A549 (cell line): ENCODE measurements at regions not wholly inside any gene's neighbourhood (a gene's known extent, or its start where the extent isn't known, plus 50 kb on each side); places are given as distances from the start of the nearest gene placed in this dataset.

Source experiments
- ATAC-seq, 2 experiments: fragments of 200-7000 bp in 1 of 2; fragments of >200 bp in 1 of 2; cut with Nextera tagmentation in 1 of 2; cut with Tn5 transposase in 1 of 2; 3 replicates each; pipeline versions ENCODE4 v1.8.0 to v1.9.1; 2018 to 2020; ENCODE audit warnings: mild to moderate bottlenecking in 1 of 2, moderate library complexity in 1 of 2
- CTCF ChIA-PET: fragments of 300-600 bp; sonication (Branson Sonifier 250); formaldehyde crosslinking; extraction: SDS; loops from one replicate; lab custom pipeline; 2021; ENCODE audit warnings: antibody characterized with exemption, inconsistent platforms; lab: Yijun Ruan, JAX
- POLR2A ChIA-PET: fragments of 350-600 bp; formaldehyde crosslinking; extraction: SDS; loops from one replicate; lab custom pipeline; 2021; ENCODE audit warnings: antibody characterized with exemption, inconsistent platforms; lab: Yijun Ruan, JAX
- DNase-seq, 2 experiments: peaks; one replicate each; pipeline versions ENCODE4 v3.0.0 to v3.0.0-alpha.2; 2011 to 2016; ENCODE audit warnings: low read depth in 1 of 2, low spot score in 1 of 2
- FAIRE-seq: peaks from 2 replicates; lab custom pipeline; 2011; peaks lifted over from hg19 to GRCh38; lab: Jason Lieb, UNC
- H3K27ac ChIP-seq, 2 experiments: fragments of >200 bp; sonication (Bioruptor Twin); formaldehyde crosslinking; 3 replicates each; pipeline ENCODE4 v1.5.1; 2016 to 2017
- H3K4me1 ChIP-seq: fragments of >200 bp; sonication (Bioruptor Twin); formaldehyde crosslinking; 3 replicates; pipeline ENCODE4 v1.6.1; 2016
- H3K4me2 ChIP-seq: fragments of >200 bp; sonication (Bioruptor Twin); formaldehyde crosslinking; 3 replicates; pipeline ENCODE4 v1.6.1; 2016
- H3K4me3 ChIP-seq: fragments of >200 bp; sonication (Bioruptor Twin); formaldehyde crosslinking; 3 replicates; pipeline ENCODE4 v1.5.1; 2016
- H3K9me3 ChIP-seq: fragments of >200 bp; sonication (Bioruptor Twin); formaldehyde crosslinking; 3 replicates; pipeline ENCODE4 v1.6.1; 2016
- BHLHE40 ChIP-seq: IDR thresholded peaks from 2 replicates; pipeline ENCODE4 v1.6.1; 2012; ENCODE audit warnings: low read depth, low read length, inconsistent platforms
- CBX2 ChIP-seq: fragments of 200-600 bp; sonication (generic); IDR thresholded peaks from 2 replicates; pipeline ENCODE4 v1.6.1; 2016; ENCODE audit warnings: low read depth, mild to moderate bottlenecking, borderline replicate concordance
- EHMT2 ChIP-seq: fragments of 200-600 bp; sonication (generic); IDR thresholded peaks from 2 replicates; pipeline ENCODE4 v1.6.1; 2016; ENCODE audit warnings: antibody characterized with exemption, low read depth, mild to moderate bottlenecking, moderate library complexity
- ESRRA ChIP-seq: fragments of 150-350 bp; IDR thresholded peaks from 2 replicates; pipeline ENCODE4 v1.6.1; 2014; ENCODE audit warnings: mild to moderate bottlenecking, low read length, borderline replicate concordance
- FOSB ChIP-seq: fragments of 250-450 bp; sonication (Bioruptor Pico); IDR thresholded peaks from 2 replicates; pipeline ENCODE4 v1.5.0; 2020; ENCODE audit warnings: mild to moderate bottlenecking, moderate library complexity
- FOXS1 ChIP-seq: fragments of 250-450 bp; sonication (Bioruptor Pico); IDR thresholded peaks from 2 replicates; pipeline ENCODE4 v1.5.0; 2020; ENCODE audit warnings: mild to moderate bottlenecking, moderate library complexity
- GATA3 ChIP-seq: IDR thresholded peaks from 2 replicates; pipeline ENCODE4 v1.6.1; 2012; ENCODE audit warnings: borderline replicate concordance
- HES2 ChIP-seq: fragments of >200 bp; sonication (Bioruptor Twin); formaldehyde crosslinking; IDR thresholded peaks from 2 replicates; pipeline ENCODE4 v1.6.1; 2016
- HOXA7 ChIP-seq: fragments of 250-450 bp; sonication (Bioruptor Pico); IDR thresholded peaks from 2 replicates; pipeline ENCODE4 v1.5.0; 2020; ENCODE audit warnings: mild to moderate bottlenecking, moderate library complexity
- KDM1A ChIP-seq: fragments of 200-600 bp; sonication (generic); IDR thresholded peaks from 2 replicates; pipeline ENCODE4 v1.6.1; 2016; ENCODE audit warnings: low read depth, mild to moderate bottlenecking
- MAX ChIP-seq: IDR thresholded peaks from 2 replicates; pipeline ENCODE4 v1.6.1; 2012
- MAZ ChIP-seq: fragments of 150-350 bp; IDR thresholded peaks from 2 replicates; pipeline ENCODE4 v1.6.1; 2014; ENCODE audit warnings: antibody characterized with exemption, low read depth, low read length, borderline replicate concordance
- MYC ChIP-seq: IDR thresholded peaks from 2 replicates; pipeline ENCODE4 v1.6.1; 2012; ENCODE audit warnings: mild to moderate bottlenecking, inconsistent platforms, low read length, improper control_type of control experiment, borderline replicate concordance
- NFE2L2 ChIP-seq: fragments of 150-350 bp; conservative IDR thresholded peaks from 2 replicates; pipeline ENCODE4 v1.6.1; 2014; ENCODE audit warnings: low read length
- NR3C1 ChIP-seq: fragments of >200 bp; sonication (Bioruptor Twin); formaldehyde crosslinking; IDR thresholded peaks from 3 replicates; pipeline ENCODE4 v1.6.1; 2017
- PHF8 ChIP-seq: fragments of 200-600 bp; sonication (generic); IDR thresholded peaks from 2 replicates; pipeline ENCODE4 v1.6.1; 2016; ENCODE audit warnings: low read depth, mild to moderate bottlenecking, antibody characterized with exemption, moderate library complexity, borderline replicate concordance
- RAD21 ChIP-seq, 2 experiments: fragments of >200 bp in 1 of 2; sonication (Bioruptor Twin) in 1 of 2; formaldehyde crosslinking in 1 of 2; IDR thresholded peaks in 1 of 2; conservative IDR thresholded peaks in 1 of 2; 2 replicates in 1 of 2; 3 replicates in 1 of 2; pipeline ENCODE4 v1.6.1; 2012 to 2018; ENCODE audit warnings: inconsistent platforms in 1 of 2
- RARB ChIP-seq: fragments of 250-450 bp; sonication (Bioruptor Pico); IDR thresholded peaks from 2 replicates; pipeline ENCODE4 v1.8.0; 2021; ENCODE audit warnings: mild to moderate bottlenecking, moderate library complexity
- REST ChIP-seq: fragments of 200-600 bp; sonication (generic); IDR thresholded peaks from 2 replicates; pipeline ENCODE4 v1.6.1; 2016; ENCODE audit warnings: antibody characterized with exemption, mild to moderate bottlenecking, moderate library complexity
- RFX5 ChIP-seq: fragments of 450-650 bp; IDR thresholded peaks from 2 replicates; pipeline ENCODE4 v1.7.1; 2014; ENCODE audit warnings: antibody characterized with exemption, mild to moderate bottlenecking, moderate library complexity
- RNF2 ChIP-seq: fragments of 200-600 bp; sonication (generic); IDR thresholded peaks from 2 replicates; pipeline ENCODE4 v1.6.1; 2016; ENCODE audit warnings: low read depth, mild to moderate bottlenecking, antibody characterized with exemption, moderate library complexity, borderline replicate concordance
- TP53 ChIP-seq: fragments of 250-450 bp; sonication (Bioruptor Pico); IDR thresholded peaks from 2 replicates; pipeline ENCODE4 v1.5.0; 2021; ENCODE audit warnings: mild to moderate bottlenecking, moderate library complexity
- ZFP36 ChIP-seq: fragments of 450-650 bp; IDR thresholded peaks from 2 replicates; pipeline ENCODE4 v1.6.1; 2014; ENCODE audit warnings: borderline replicate concordance; ENCODE audit not compliant: partially characterized antibody
- whole genome bisulfite sequencing: methylation state at CpG from one replicate; pipeline ENCODE4 v1.1.6; 2017; ENCODE audit errors: missing lambda C conversion rate; 5-methylcytosine and 5-hydroxymethylcytosine counted together
- TF ChIP-seq, protein P1 (sequence below): fragments of 250-450 bp; sonication (Bioruptor Pico); IDR thresholded peaks from 2 replicates; pipeline ENCODE4 v1.5.0; 2020; ENCODE audit warnings: low read depth, mild to moderate bottlenecking, moderate library complexity
- TF ChIP-seq, protein P2 (sequence below): fragments of >200 bp; sonication (Bioruptor Twin); formaldehyde crosslinking; IDR thresholded peaks from 3 replicates; pipeline ENCODE4 v1.5.1; 2016

DNA sequence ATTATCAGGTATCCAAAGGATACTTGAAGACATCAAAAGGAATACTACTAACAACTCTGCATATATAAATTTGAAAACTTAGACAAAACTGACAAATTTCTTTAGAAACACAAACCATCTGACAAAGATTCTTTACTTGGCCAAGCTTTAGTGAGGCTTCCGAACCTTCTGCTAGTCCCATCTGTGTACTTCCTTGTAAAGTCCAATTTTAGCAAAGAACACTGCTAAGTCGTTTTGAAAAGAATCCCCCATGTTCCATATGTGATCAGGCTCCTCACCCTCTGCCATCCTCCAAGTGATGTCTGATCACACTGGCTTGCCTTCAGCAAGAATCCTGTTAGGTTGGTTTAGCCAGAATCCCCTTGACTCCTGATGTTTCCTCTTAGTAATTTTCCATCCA, 150.0 kb upstream of the ACO1 start:
- no peak for DNase-seq
- no peak for FAIRE-seq
- Histone ChIP-seq H3K9me3 (no peaks in the 10 kb centered on the region), H3K4me2 (no peak overlapping the region), H3K4me1 (no peaks in the 10 kb centered on the region), H3K4me3 (no peak overlapping the region)
- no peak for ATAC-seq
- CTCF ChIA-PET: interaction anchor here (0.9 kb wide), 1 partner anchor 17 kb away, joined by 4 read pairs; no protein-coding TSS in a partner anchor
- no peak for TF ChIP-seq MYC
- no peak for TF ChIP-seq TP53 (CRISPR knock-in tag)
- TF ChIP-seq MAX: no peak
- no peak for TF ChIP-seq ESRRA
- TF ChIP-seq BHLHE40: no peak
- TF ChIP-seq EHMT2: no peak
- no peak for TF ChIP-seq REST
- no peak for TF ChIP-seq RNF2
- no peak for TF ChIP-seq RFX5
- no peak for TF ChIP-seq HOXA7
- no peak for TF ChIP-seq FOXS1 (CRISPR knock-in tag)
- no peak for TF ChIP-seq NFE2L2
- no peak for TF ChIP-seq KDM1A
- TF ChIP-seq RAD21 (conservative IDR thresholded peaks at IDR 0.05 in 1 of 2, IDR thresholded peaks at IDR 0.05 in 1 of 2): no peak
- TF ChIP-seq, protein P1, sequence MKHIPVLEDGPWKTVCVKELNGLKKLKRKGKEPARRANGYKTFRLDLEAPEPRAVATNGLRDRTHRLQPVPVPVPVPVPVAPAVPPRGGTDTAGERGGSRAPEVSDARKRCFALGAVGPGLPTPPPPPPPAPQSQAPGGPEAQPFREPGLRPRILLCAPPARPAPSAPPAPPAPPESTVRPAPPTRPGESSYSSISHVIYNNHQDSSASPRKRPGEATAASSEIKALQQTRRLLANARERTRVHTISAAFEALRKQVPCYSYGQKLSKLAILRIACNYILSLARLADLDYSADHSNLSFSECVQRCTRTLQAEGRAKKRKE (CRISPR knock-in tag): no peak
- no peak for TF ChIP-seq MAZ
- TF ChIP-seq GATA3: no peak
- no peak for TF ChIP-seq FOSB (CRISPR knock-in tag)
- TF ChIP-seq ZFP36: no peak
- TF ChIP-seq NR3C1: no peak
- TF ChIP-seq, all 56 proteins: peak for 0
- POLR2A ChIA-PET: no interaction called here
- WGBS: 4% methylated on average over 2 of the region's 2 CpGs
- no peak overlapping the region for H3K27ac ChIP-seq

GRCh38 chr9:32247168-32247567, 137.3 kb upstream of the ACO1 start:
- ATAC-seq: no peak
- no peak for DNase-seq
- Histone ChIP-seq H3K4me3 (no peak overlapping the region), H3K4me1 (no peaks in the 10 kb centered on the region), H3K4me2 (no peak overlapping the region), H3K9me3 (no peaks in the 10 kb centered on the region; the same call in 2 of the 3 replicates), H3K27ac (no peak overlapping the region)
- no peak for FAIRE-seq
- POLR2A ChIA-PET: no interaction called here
- TF ChIP-seq RARB (CRISPR knock-in tag): no peak
- TF ChIP-seq HES2: no peak
- no peak for TF ChIP-seq PHF8
- no peak for TF ChIP-seq CBX2
- TF ChIP-seq, protein P2, sequence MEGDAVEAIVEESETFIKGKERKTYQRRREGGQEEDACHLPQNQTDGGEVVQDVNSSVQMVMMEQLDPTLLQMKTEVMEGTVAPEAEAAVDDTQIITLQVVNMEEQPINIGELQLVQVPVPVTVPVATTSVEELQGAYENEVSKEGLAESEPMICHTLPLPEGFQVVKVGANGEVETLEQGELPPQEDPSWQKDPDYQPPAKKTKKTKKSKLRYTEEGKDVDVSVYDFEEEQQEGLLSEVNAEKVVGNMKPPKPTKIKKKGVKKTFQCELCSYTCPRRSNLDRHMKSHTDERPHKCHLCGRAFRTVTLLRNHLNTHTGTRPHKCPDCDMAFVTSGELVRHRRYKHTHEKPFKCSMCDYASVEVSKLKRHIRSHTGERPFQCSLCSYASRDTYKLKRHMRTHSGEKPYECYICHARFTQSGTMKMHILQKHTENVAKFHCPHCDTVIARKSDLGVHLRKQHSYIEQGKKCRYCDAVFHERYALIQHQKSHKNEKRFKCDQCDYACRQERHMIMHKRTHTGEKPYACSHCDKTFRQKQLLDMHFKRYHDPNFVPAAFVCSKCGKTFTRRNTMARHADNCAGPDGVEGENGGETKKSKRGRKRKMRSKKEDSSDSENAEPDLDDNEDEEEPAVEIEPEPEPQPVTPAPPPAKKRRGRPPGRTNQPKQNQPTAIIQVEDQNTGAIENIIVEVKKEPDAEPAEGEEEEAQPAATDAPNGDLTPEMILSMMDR: no peak
- WGBS: 13% methylated on average over 3 of the region's 3 CpGs
- CTCF ChIA-PET: no interaction called here
